ENCODE measurements at regions not wholly inside any gene's neighbourhood (a gene's known extent, or its start where the extent isn't known, plus 50 kb on each side); places are given as distances from the start of the nearest gene placed in this dataset.
"Not testable (repeated sequence)": the region's sequence is repeated elsewhere in the genome, so short reads cannot be mapped to it uniquely, and the experiment has no call there.

DNA sequence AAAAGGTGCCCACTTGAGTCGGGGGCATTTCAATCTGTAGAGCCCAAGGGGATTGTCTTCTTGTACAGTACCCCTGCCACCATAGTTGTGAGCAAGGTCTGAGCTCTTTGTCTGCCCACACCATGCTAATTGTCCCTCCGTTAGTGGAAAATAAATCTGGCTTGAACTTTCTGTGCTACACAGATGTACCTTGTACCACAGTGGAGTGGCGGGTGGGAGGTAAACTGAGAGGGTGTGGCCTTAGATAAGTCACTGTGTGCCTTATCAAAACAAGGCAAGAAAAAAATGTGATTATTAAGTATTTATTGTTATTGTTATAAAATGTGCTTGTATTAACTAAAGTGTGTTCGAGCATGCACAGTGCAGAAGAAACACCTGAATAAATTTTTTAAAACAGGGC is 242.9 kb upstream of the C2CD4B start:
- no peak for DNase-seq (ENCODE audit: low read depth, low spot score)

- no peak for DNase-seq (ENCODE audit: low read depth, low spot score)
These were observed 244.4 kb upstream of the C2CD4B start for GRCh38 chr15:62409466-62409865.

GRCh38 chr15:62412686-62413085 is 247.6 kb upstream of the C2CD4B start:
- no peak for DNase-seq (ENCODE audit: low read depth, low spot score)

- no peak for DNase-seq (ENCODE audit: low read depth, low spot score)
These were observed 248.1 kb upstream of the C2CD4B start for GRCh38 chr15:62413153-62413552.

DNA sequence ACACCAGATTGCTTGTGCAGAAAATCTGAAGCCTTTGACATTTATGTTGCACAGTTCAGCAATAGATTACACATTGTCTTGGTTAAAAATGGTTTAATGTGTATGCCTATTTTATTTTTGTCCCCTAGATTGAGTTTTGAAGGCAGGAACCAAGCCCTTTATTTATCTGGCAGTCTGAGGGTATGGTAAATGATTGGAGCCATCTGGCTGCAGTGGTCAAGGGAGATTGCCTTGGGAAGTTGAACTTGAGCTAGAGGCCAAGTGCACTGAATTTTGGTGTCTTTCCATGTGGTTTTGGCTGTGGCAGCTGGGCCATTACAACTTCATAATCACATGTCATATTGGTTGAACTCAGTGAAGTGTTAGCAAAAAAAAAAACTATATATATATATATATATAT is 248.7 kb upstream of the C2CD4B start:
- DNase-seq (ENCODE audit: low read depth, low spot score), result no peak

- DNase-seq (ENCODE audit: low read depth, low spot score), result no peak
These were observed 250.4 kb upstream of the C2CD4B start for GRCh38 chr15:62415498-62415897.

GRCh38 chr15:62416526-62416925 is 251.4 kb upstream of the C2CD4B start:
- DNase-seq (ENCODE audit: low read depth, low spot score), result no peak

DNA sequence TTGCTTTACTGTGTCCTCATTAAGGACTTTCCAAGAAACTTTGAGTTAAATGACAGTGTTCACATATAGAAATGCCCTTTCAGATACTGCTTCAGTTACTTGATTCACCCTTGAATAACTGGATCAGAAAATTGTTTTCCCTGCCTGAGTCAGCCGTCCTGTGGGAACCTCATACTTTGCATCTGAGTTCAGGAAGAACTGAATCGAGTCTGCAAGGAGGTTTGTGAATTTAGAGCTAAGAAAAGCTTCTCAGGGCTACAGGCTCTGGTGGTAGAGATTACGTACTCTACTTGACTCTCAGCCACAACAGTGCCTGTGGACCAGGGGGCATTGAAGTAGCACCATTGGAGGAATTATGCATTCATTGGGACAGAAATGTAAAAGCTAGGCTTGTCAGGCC is 252.4 kb upstream of the C2CD4B start:
- DNase-seq (ENCODE audit: low read depth, low spot score), result no peak

- DNase-seq (ENCODE audit: low read depth, low spot score), result not testable (repeated sequence)
These were observed 253.4 kb upstream of the C2CD4B start for GRCh38 chr15:62418496-62418895.

GRCh38 chr15:62419192-62419591 is 254.1 kb upstream of the C2CD4B start:
- DNase-seq (ENCODE audit: low read depth, low spot score), result no peak

GRCh38 chr15:62420371-62420770 is 255.3 kb upstream of the C2CD4B start:
- DNase-seq (ENCODE audit: low read depth, low spot score), result not testable (repeated sequence)

- no peak for DNase-seq (ENCODE audit: low read depth, low spot score)
These were observed 256.2 kb upstream of the C2CD4B start for GRCh38 chr15:62421289-62421688.

DNA sequence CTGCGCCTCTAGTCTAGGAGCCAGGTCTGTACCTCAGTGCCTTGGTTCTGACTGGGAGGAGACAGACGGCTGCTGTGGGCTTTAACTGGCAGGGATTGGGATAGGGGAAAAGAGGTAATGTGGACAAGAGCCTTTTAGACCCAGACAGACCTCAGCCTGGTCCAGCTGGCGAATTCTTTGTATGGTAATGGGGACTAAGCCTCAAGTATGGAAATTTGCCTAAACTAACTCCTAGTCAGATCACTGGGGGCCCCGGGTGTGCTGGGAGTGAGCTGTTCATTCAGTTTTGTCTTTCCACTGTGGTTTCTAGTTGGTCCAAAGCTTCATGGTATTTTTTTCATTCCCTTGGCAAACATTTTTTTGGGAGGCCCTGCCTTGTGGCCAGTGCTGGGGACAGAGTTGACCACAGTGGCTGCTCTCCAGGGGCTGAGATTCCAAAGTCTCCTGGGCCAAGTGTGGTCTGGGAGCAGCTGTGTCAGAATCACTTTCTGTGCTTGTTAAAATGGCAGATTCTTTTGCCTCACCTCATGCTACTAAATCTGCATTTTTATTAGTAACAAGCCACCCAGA is 261.4 kb upstream of the C2CD4B start:
- no peak for DNase-seq (ENCODE audit: low read depth, low spot score)

DNA sequence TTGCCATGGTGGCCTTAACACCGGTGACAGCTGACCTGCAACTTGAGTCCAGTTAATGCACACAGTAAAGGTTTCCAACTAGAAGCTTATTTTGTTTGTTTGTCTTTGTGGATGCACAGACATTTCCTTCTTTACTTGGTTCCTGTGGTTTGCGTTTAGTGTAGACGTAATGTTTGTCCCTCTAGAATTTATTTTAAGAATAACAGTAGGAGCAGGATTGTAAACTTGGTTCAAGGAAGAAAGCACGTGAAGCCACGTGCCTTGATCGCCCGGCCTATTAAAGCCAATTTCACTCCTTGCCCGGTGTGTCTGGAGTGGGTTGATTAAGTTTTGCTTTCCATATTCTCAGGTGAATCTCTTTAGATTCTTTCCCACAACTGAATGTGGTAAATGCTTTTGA is 263.2 kb upstream of the C2CD4B start:
- DNase-seq (ENCODE audit: low read depth, low spot score), result no peak

DNA sequence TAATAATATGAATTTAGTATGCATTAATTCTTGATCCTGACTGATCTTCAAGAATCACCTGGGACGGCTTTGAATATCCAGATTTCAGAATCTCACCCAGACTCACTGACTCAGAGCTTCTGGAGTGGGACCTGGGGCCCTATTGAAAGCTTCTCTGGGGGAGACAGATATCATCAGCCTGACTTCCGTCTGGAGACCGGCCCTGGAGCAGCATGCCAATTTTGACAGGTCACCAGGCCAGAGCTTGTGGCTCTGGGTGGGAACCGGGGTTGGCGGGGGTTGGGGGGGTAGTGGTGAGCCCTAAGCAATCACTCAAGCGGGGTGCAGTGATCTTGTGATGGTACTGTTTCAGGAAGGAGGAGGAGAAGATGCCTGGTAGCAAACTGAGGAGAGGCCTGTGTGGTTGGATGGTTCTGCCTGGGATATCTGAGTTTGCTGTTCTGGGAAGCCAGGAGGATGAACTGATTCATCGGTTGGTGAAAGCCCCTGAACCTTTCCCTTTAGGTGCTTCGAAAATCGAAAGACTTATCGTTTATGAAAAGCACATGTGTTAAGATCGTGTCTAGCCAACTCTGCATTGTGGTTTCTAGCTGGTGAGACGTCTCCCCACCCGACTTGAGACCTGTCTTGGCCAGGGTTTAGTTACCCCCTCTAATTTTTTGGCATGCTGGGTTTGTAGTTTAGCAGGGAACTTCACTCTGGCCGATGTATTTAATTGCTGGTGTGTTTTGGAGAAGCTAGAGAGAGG is 263.9 kb upstream of the C2CD4B start:
- DNase-seq (ENCODE audit: low read depth, low spot score), result no peak

- DNase-seq (ENCODE audit: low read depth, low spot score), result no peak
These were observed 265.0 kb upstream of the C2CD4B start for GRCh38 chr15:62430056-62430455.

DNA sequence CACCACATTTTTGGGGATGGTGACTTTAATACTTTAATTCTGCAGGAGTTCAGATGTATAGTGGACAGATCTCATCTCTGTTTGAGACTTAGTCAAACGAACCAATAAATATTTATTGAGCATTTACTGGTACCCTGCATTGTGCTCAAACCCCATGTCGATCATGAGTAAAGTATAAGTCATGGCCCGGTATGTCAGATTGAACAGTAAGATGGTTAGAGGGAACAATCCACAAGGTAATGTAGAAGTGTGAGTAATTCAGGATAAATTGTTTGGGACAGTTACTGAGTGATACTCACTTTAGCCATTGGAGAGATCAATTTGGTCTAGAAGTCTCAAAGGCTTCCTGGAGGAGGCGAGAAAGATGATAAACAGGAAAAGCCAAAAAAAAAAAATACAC is 265.5 kb upstream of the C2CD4B start:
- no peak for DNase-seq (ENCODE audit: low read depth, low spot score)

DNA sequence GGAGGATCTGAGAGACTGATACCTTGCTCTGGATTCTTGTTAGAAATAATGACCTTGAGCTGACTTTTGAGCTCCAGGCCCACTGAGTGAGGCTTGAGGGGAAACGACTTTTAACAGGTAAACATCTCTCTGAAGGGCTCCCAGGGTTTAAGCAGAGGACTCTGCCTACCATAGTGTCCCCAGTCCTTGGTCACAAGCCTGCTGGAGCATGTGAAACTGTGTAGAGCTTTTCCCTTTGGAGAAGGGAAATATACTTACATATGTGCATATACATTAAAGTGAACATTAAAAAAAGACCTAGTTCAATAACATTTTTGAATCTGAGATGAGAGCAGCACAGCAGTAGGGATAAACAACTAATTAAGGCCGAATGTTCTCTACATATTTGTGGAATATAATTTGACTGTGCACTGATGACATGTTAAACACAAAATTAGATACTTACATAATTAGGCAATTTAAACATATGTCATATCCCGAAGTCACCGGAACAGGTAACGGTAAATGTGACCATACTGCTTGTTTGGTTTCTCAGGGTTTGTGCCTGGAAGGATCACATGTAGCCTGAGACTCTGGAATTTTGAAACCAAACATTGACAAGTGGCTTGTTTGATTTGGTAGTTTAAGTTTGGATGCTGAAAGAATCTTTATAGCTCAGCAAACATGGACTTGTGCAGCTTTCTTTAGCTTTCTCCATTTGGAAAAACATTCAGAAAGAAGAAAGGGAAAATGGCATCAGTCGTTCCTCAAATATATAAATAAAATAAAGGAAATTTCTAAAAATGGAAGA is 266.1 kb upstream of the C2CD4B start:
- no peak for DNase-seq (ENCODE audit: low read depth, low spot score)

GRCh38 chr15:62431817-62432216 is 266.7 kb upstream of the C2CD4B start:
- DNase-seq (ENCODE audit: low read depth, low spot score), result no peak

- no peak for DNase-seq (ENCODE audit: low read depth, low spot score)
These were observed 267.8 kb upstream of the C2CD4B start for GRCh38 chr15:62432702-62433398.

- no peak for DNase-seq (ENCODE audit: low read depth, low spot score)
These were observed 271.1 kb upstream of the C2CD4B start for GRCh38 chr15:62436235-62436634.

DNA sequence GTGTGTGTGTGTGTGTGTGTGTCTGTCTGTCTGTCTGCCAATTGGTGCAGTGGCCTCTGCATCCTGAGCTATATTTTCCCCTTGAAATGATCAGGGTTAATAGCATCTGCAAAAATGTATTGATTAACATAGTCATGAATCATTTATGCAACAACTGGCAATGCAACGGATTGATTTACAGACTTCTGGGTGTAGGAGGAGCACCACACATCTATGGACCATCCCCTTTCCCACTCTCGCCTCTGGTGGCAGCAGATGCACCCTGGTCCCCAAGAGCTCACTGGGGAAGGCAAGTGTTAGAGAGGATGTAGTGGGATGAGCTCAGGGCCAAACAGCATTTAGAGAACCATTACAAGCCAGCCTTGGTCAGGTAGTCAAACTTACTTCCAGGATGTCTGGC is 272.7 kb upstream of the C2CD4B start:
- no peak for DNase-seq (ENCODE audit: low read depth, low spot score)
